Body of pancreas (tissue), 4 donors: ENCODE measurements at regions not wholly inside any gene's neighbourhood (a gene's known extent, or its start where the extent isn't known, plus 50 kb on each side); places are given as distances from the start of the nearest gene placed in this dataset.

Experiments used
- POLR2A ChIP-seq, 3 donors: fragments of 450-650 bp; IDR thresholded peaks; one replicate each; pipeline ENCODE4 v1.6.1; 2016; ENCODE audit warnings: antibody characterized with exemption in 3 of 3, mild to moderate bottlenecking in 2 of 3
- TF ChIP-seq, protein P1 (sequence below), 7 experiments: fragments of 450-650 bp in 4 of 7; fragments of 200-600 bp in 3 of 7; sonication (generic) in 3 of 7; IDR thresholded peaks; one replicate each; pipeline ENCODE4 v1.5.1; 2016 to 2019; ENCODE audit warnings: antibody characterized with exemption in 7 of 7

DNA sequence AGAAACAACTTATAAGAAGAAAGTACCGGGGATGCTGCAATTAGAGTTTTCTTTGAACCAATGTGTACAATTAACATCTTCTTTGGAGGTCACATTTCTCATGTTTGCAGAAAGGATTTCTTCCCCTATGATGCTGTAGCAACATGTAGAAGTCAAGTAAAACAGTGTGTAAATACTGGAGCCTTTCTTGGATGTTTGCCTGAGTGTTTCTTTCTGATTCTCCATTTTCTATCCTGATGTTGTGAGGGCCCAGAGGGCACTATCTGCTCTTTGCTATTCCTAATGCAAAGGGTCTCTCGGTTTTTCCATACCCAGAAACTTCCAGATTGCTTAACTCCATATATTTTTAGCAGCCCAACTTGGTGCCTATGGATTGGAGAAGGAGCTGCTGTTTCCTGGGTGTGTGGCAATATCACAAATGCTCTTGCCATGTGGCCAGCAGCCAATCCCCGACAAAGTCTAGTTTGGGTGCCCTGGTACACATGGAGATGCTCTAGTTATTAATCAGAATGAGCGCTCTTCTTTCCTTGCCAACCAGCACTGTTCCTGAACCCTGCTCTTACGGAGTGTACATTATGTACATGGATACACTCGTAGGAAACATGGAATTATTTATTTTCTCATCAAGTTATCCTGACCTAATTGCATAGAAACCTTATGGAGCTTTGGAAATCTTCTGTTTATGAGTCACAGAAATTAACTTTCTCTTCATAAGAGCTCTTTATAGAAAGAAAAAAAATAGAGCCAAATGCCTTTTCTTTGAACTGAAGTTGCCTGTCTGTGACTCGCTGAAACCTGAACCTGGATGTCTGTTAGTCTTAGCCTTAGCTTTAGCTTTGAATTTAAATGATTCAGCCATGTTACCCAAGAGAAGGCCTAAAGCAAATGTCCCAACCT is 67.0 kb upstream of the GPC4 start:
- TF ChIP-seq, protein P1, sequence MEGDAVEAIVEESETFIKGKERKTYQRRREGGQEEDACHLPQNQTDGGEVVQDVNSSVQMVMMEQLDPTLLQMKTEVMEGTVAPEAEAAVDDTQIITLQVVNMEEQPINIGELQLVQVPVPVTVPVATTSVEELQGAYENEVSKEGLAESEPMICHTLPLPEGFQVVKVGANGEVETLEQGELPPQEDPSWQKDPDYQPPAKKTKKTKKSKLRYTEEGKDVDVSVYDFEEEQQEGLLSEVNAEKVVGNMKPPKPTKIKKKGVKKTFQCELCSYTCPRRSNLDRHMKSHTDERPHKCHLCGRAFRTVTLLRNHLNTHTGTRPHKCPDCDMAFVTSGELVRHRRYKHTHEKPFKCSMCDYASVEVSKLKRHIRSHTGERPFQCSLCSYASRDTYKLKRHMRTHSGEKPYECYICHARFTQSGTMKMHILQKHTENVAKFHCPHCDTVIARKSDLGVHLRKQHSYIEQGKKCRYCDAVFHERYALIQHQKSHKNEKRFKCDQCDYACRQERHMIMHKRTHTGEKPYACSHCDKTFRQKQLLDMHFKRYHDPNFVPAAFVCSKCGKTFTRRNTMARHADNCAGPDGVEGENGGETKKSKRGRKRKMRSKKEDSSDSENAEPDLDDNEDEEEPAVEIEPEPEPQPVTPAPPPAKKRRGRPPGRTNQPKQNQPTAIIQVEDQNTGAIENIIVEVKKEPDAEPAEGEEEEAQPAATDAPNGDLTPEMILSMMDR (IDR thresholded peaks at IDR 0.05): no peak
- no peak for TF ChIP-seq POLR2A (IDR thresholded peaks at IDR 0.05)
